ENCODE measurements at regions not wholly inside any gene's neighbourhood (a gene's known extent, or its start where the extent isn't known, plus 50 kb on each side); places are given as distances from the start of the nearest gene placed in this dataset.
"Not testable (repeated sequence)": the region's sequence is repeated elsewhere in the genome, so short reads cannot be mapped to it uniquely, and the experiment has no call there.

- not testable (repeated sequence) for DNase-seq (ENCODE audit: low read depth)
Observed at GRCh38 chr4:82301390-82301789, 72.4 kb downstream of the HNRNPD start.

- peak; percentile 10 for DNase-seq (ENCODE audit: low read depth)
Observed at GRCh38 chr4:82293304-82293703, 80.5 kb downstream of the HNRNPD start.

- DNase-seq (ENCODE audit: low read depth), result no peak
Observed at GRCh38 chr4:82287720-82288119, 86.1 kb downstream of the HNRNPD start.

GRCh38 chr4:82284858-82285805 is 88.7 kb downstream of the HNRNPD start:
- peak; percentile 97 for DNase-seq (ENCODE audit: low read depth)

GRCh38 chr4:82284475-82284857 is 89.3 kb downstream of the HNRNPD start:
- DNase-seq (ENCODE audit: low read depth), result no peak

- DNase-seq (ENCODE audit: low read depth), result no peak
Observed at GRCh38 chr4:82282875-82283274, 90.9 kb downstream of the HNRNPD start.

- not testable (repeated sequence) for DNase-seq (ENCODE audit: low read depth)
Observed at GRCh38 chr4:82279550-82279949, 94.2 kb downstream of the HNRNPD start.

- no peak for DNase-seq (ENCODE audit: low read depth)
Observed at GRCh38 chr4:82276332-82276640, 97.5 kb downstream of the HNRNPD start.

- DNase-seq (ENCODE audit: low read depth), result no peak
Observed at GRCh38 chr4:82275431-82276331, 98.1 kb downstream of the HNRNPD start.

GRCh38 chr4:82274700-82275099 is 99.1 kb downstream of the HNRNPD start:
- not testable (repeated sequence) for DNase-seq (ENCODE audit: low read depth)

- DNase-seq (ENCODE audit: low read depth), result not testable (repeated sequence)
Observed at GRCh38 chr4:82272523-82272922, 101.3 kb downstream of the HNRNPD start.

- peak; percentile 29 for DNase-seq (ENCODE audit: low read depth)
Observed at GRCh38 chr4:82271915-82272480, 101.8 kb downstream of the HNRNPD start.

GRCh38 chr4:82268826-82269193 is 105.0 kb downstream of the HNRNPD start:
- no peak for DNase-seq (ENCODE audit: low read depth)

GRCh38 chr4:82268050-82268825 is 105.6 kb downstream of the HNRNPD start:
- peak; percentile 45 for DNase-seq (ENCODE audit: low read depth)

GRCh38 chr4:82267506-82267905 is 106.3 kb downstream of the HNRNPD start:
- no peak for DNase-seq (ENCODE audit: low read depth)

GRCh38 chr4:82266345-82266744 is 107.4 kb downstream of the HNRNPD start:
- no peak for DNase-seq (ENCODE audit: low read depth)

GRCh38 chr4:82261084-82261483 is 112.7 kb downstream of the HNRNPD start:
- DNase-seq (ENCODE audit: low read depth), result no peak

GRCh38 chr4:82260632-82261031 is 113.2 kb downstream of the HNRNPD start:
- DNase-seq (ENCODE audit: low read depth), result no peak

- DNase-seq (ENCODE audit: low read depth), result no peak
Observed at GRCh38 chr4:82256718-82257117, 117.1 kb downstream of the HNRNPD start.

- no peak for DNase-seq (ENCODE audit: low read depth)
Observed at GRCh38 chr4:82255657-82256056, 118.1 kb downstream of the HNRNPD start.

GRCh38 chr4:82248903-82249632 is 124.7 kb downstream of the HNRNPD start:
- DNase-seq (ENCODE audit: low read depth), result no peak

Data from Daoy (cell line).